Sigmoid colon (tissue), 6 donors: ENCODE measurements at regions not wholly inside any gene's neighbourhood (a gene's known extent, or its start where the extent isn't known, plus 50 kb on each side); places are given as distances from the start of the nearest gene placed in this dataset.

Experiments used
- DNase-seq: peaks from one replicate; pipeline ENCODE4 v3.0.0-alpha.2; 2019
- H3K27ac ChIP-seq, 4 donors: fragments of 200-600 bp; sonication (generic); one replicate each; pipeline ENCODE4 v1.5.1; 2016 to 2019; ENCODE audit warnings: mild to moderate bottlenecking in 1 of 4
- H3K27me3 ChIP-seq, 3 donors: fragments of 200-600 bp; sonication (generic); one replicate each; pipeline ENCODE4 v1.5.1; 2019; ENCODE audit warnings: mild to moderate bottlenecking in 1 of 3
- H3K36me3 ChIP-seq, 4 donors: fragments of 200-600 bp; sonication (generic); one replicate each; pipeline ENCODE4 v1.5.1; 2016 to 2019
- H3K4me1 ChIP-seq, 4 donors: fragments of 200-600 bp; sonication (generic); one replicate each; pipeline ENCODE4 v1.5.1; 2017 to 2019
- H3K4me3 ChIP-seq, 4 donors: fragments of 200-600 bp; sonication (generic); one replicate each; pipeline ENCODE4 v1.5.1; 2017 to 2019; ENCODE audit warnings: mild to moderate bottlenecking in 2 of 4, moderate library complexity in 1 of 4
- H3K9me3 ChIP-seq, 4 donors: fragments of 200-600 bp in 3 of 4; sonication (generic) in 3 of 4; one replicate each; pipeline versions ENCODE4 v1.5.1 to v1.6.1; 2013 to 2019
- CTCF ChIP-seq, 4 experiments: fragments of 450-650 bp in 3 of 4; fragments of 200-600 bp in 1 of 4; IDR thresholded peaks; one replicate each; pipeline ENCODE4 v1.5.1; 2016 to 2019; ENCODE audit warnings: antibody characterized with exemption in 4 of 4, mild to moderate bottlenecking in 3 of 4, moderate library complexity in 2 of 4
- EP300 ChIP-seq, 4 donors: sonication (generic); formaldehyde crosslinking; IDR thresholded peaks; one replicate each; pipeline ENCODE4 v1.6.1; 2017; ENCODE audit warnings: antibody characterized with exemption in 4 of 4
- POLR2A ChIP-seq, 2 donors: fragments of 450-650 bp; IDR thresholded peaks; one replicate each; pipeline ENCODE4 v1.6.1; 2016; ENCODE audit warnings: antibody characterized with exemption in 2 of 2, mild to moderate bottlenecking in 2 of 2, moderate library complexity in 2 of 2
- POLR2AphosphoS5 ChIP-seq, 4 donors: sonication (generic); formaldehyde crosslinking; IDR thresholded peaks; one replicate each; pipeline ENCODE4 v1.6.1; 2017; ENCODE audit warnings: antibody characterized with exemption in 4 of 4
- WGBS, 2 donors: extraction: QIAGEN DNeasy Blood & Tissue Kit; methylation state at CpG; one replicate each; pipeline ENCODE4 v1.1.7; 2013; 5-methylcytosine and 5-hydroxymethylcytosine counted together
- intact Hi-C: fragments of 100-400 bp; cut with DNase I; formaldehyde crosslinking; loops from one replicate; pipeline ENCODE4 v1.15.1; 2023
- donor health status: healthy with polysubstance abuse.
- donor health status: healthy.

- intact Hi-C loops, result no loop called here
- no peaks in the 10 kb centered on the region for H3K36me3 ChIP-seq
- no peak overlapping the region for H3K27ac ChIP-seq
- H3K4me1 ChIP-seq, result no peaks in the 10 kb centered on the region
- H3K9me3 ChIP-seq, result peaks cover 0 to 5% (median 0%) of the 10 kb centered on the region in 4 donors
- peaks cover 0 to 5% (median 0%) of the 10 kb centered on the region in 3 donors for H3K27me3 ChIP-seq
- DNase-seq, result no peak
- TF ChIP-seq EP300 (IDR thresholded peaks at IDR 0.05), result no peak
- TF ChIP-seq POLR2AphosphoS5 (IDR thresholded peaks at IDR 0.05), result no peak
- no peak for TF ChIP-seq POLR2A (IDR thresholded peaks at IDR 0.05)
- TF ChIP-seq CTCF (IDR thresholded peaks at IDR 0.05), result no peak
- H3K4me3 ChIP-seq, result no peak overlapping the region
- WGBS, 2 donors, result 92 to 97% methylated on average over 3 of the region's 3 CpGs
Measured at GRCh38 chr9:113756476-113757192, 119.5 kb upstream of the ZNF618 start.

- H3K4me1 ChIP-seq, result no peaks in the 10 kb centered on the region
- no peaks in the 10 kb centered on the region for H3K36me3 ChIP-seq
- intact Hi-C loops, result no loop called here
- no peak overlapping the region for H3K27ac ChIP-seq
- no peak overlapping the region for H3K4me3 ChIP-seq
- no peak for DNase-seq
- peaks cover 0 to 5% (median 0%) of the 10 kb centered on the region in 4 donors for H3K9me3 ChIP-seq
- TF ChIP-seq POLR2AphosphoS5 (IDR thresholded peaks at IDR 0.05), result no peak
- TF ChIP-seq POLR2A (IDR thresholded peaks at IDR 0.05), result no peak
- H3K27me3 ChIP-seq, result no peaks in the 10 kb centered on the region
Measured at GRCh38 chr9:113763429-113763828, 112.7 kb upstream of the ZNF618 start.

- H3K27me3 ChIP-seq, result no peaks in the 10 kb centered on the region
- no peak for DNase-seq
- no peaks in the 10 kb centered on the region for H3K36me3 ChIP-seq
- H3K27ac ChIP-seq, result no peak overlapping the region
- no peaks in the 10 kb centered on the region for H3K4me1 ChIP-seq
- intact Hi-C loops, result no loop called here
- no peak overlapping the region for H3K4me3 ChIP-seq
- H3K9me3 ChIP-seq, result peaks cover 0 to 5% (median 0%) of the 10 kb centered on the region in 4 donors
- TF ChIP-seq CTCF (IDR thresholded peaks at IDR 0.05) (no peak), POLR2A (IDR thresholded peaks at IDR 0.05) (no peak), EP300 (IDR thresholded peaks at IDR 0.05) (no peak), POLR2AphosphoS5 (IDR thresholded peaks at IDR 0.05) (no peak)
- 91 to 93% methylated on average over 1 of the region's 1 CpG for WGBS, 2 donors
Measured at GRCh38 chr9:113764572-113764971, 111.5 kb upstream of the ZNF618 start.

GRCh38 chr9:113769412-113769811 is 106.7 kb upstream of the ZNF618 start:
- Histone ChIP-seq H3K4me3 (no peak overlapping the region), H3K27me3 (no peaks in the 10 kb centered on the region), H3K27ac (no peak overlapping the region), H3K36me3 (no peaks in the 10 kb centered on the region), H3K9me3 (no peaks in the 10 kb centered on the region), H3K4me1 (no peaks in the 10 kb centered on the region)
- TF ChIP-seq CTCF (IDR thresholded peaks at IDR 0.05) (no peak), POLR2AphosphoS5 (IDR thresholded peaks at IDR 0.05) (no peak)
- DNase-seq, result no peak
- intact Hi-C loops, result no loop called here
- 78 to 94% methylated on average over 1 of the region's 1 CpG for WGBS, 2 donors

GRCh38 chr9:113770396-113770795 is 105.7 kb upstream of the ZNF618 start:
- Histone ChIP-seq H3K27me3 (no peaks in the 10 kb centered on the region), H3K36me3 (no peaks in the 10 kb centered on the region), H3K4me1 (no peaks in the 10 kb centered on the region), H3K27ac (no peak overlapping the region), H3K9me3 (no peaks in the 10 kb centered on the region), H3K4me3 (no peak overlapping the region)
- TF ChIP-seq POLR2AphosphoS5 (IDR thresholded peaks at IDR 0.05), result no peak
- no peak for TF ChIP-seq POLR2A (IDR thresholded peaks at IDR 0.05)
- TF ChIP-seq CTCF (IDR thresholded peaks at IDR 0.05), result no peak
- TF ChIP-seq EP300 (IDR thresholded peaks at IDR 0.05), result no peak
- intact Hi-C loops, result no loop called here
- no peak for DNase-seq
- WGBS, 2 donors, result 72 to 83% methylated on average over 5 of the region's 5 CpGs
